Mesenchymal stem cell (in vitro differentiated cells and primary cell): ENCODE measurements at regions not wholly inside any gene's neighbourhood (a gene's known extent, or its start where the extent isn't known, plus 50 kb on each side); places are given as distances from the start of the nearest gene placed in this dataset.
A peak's percentile ranks its signal among the peaks of the same experiment; 100 is the strongest.

ENCODE experiments used
- DNase-seq: peaks from one replicate; pipeline ENCODE4 v3.0.0-alpha.2; 2013
- H2AFZ ChIP-seq: one replicate; pipeline ENCODE4 v1.6.1; 2013; ENCODE audit warnings: low read depth, mild to moderate bottlenecking, control low read depth, inconsistent platforms, low read length, moderate library complexity
- H2AK5ac ChIP-seq: 2 replicates; pipeline ENCODE4 v1.6.1; 2013; ENCODE audit warnings: low read length, moderate library complexity, mild to moderate bottlenecking, inconsistent platforms; ENCODE audit not compliant: severe bottlenecking
- H2BK120ac ChIP-seq: one replicate; pipeline ENCODE4 v1.6.1; 2013; ENCODE audit warnings: low read depth, mild to moderate bottlenecking, inconsistent platforms, low read length, moderate library complexity
- H2BK12ac ChIP-seq, 2 experiments: one replicate each; pipeline ENCODE4 v1.6.1; 2013; ENCODE audit warnings: inconsistent platforms in 2 of 2, low read length in 2 of 2, mild to moderate bottlenecking in 2 of 2, moderate library complexity in 2 of 2, control low read depth in 1 of 2
- H2BK15ac ChIP-seq: one replicate; pipeline ENCODE4 v1.6.1; 2013; ENCODE audit warnings: mild to moderate bottlenecking, low read depth, inconsistent platforms; ENCODE audit not compliant: poor library complexity, severe bottlenecking
- H2BK5ac ChIP-seq: 2 replicates; pipeline ENCODE4 v1.6.1; 2013; ENCODE audit warnings: low read depth, mild to moderate bottlenecking, low read length, control low read depth, inconsistent platforms; ENCODE audit not compliant: poor library complexity, severe bottlenecking
- H3K14ac ChIP-seq, 2 experiments: one replicate each; pipeline ENCODE4 v1.6.1; 2013; ENCODE audit warnings: inconsistent platforms in 2 of 2, low read length in 2 of 2, control low read depth in 1 of 2, mild to moderate bottlenecking in 1 of 2, moderate library complexity in 1 of 2
- H3K18ac ChIP-seq, 2 experiments: one replicate each; pipeline ENCODE4 v1.6.1; 2013; ENCODE audit warnings: inconsistent platforms in 2 of 2, low read length in 2 of 2, control low read depth in 1 of 2, low read depth in 1 of 2, mild to moderate bottlenecking in 1 of 2
- H3K23ac ChIP-seq, 2 experiments: one replicate each; pipeline ENCODE4 v1.6.1; 2013; ENCODE audit warnings: inconsistent platforms in 2 of 2, low read length in 2 of 2, mild to moderate bottlenecking in 2 of 2, moderate library complexity in 2 of 2, control low read depth in 1 of 2
- H3K27ac ChIP-seq: 2 replicates; pipeline ENCODE4 v1.5.1; 2013; ENCODE audit warnings: mild to moderate bottlenecking, moderate library complexity, low read length, control low read depth, inconsistent platforms; ENCODE audit not compliant: poor library complexity, severe bottlenecking
- H3K27me3 ChIP-seq, 2 experiments: 2 replicates each; pipeline versions ENCODE4 v1.6.1 to v1.7.0; 2013; ENCODE audit warnings: low read length in 2 of 2, mild to moderate bottlenecking in 2 of 2, moderate library complexity in 2 of 2, control low read depth in 1 of 2, inconsistent platforms in 1 of 2; ENCODE audit not compliant: control insufficient read depth in 1 of 2, insufficient read depth in 1 of 2
- H3K36me3 ChIP-seq, 2 experiments: 2 replicates each; pipeline versions ENCODE4 v1.6.1 to v1.7.0; 2013; ENCODE audit warnings: low read length in 2 of 2, control low read depth in 1 of 2, inconsistent platforms in 1 of 2, low read depth in 1 of 2, mild to moderate bottlenecking in 1 of 2; ENCODE audit not compliant: insufficient read depth in 2 of 2, control insufficient read depth in 1 of 2
- H3K4ac ChIP-seq, 2 experiments: one replicate each; pipeline ENCODE4 v1.6.1; 2013; ENCODE audit warnings: inconsistent platforms in 2 of 2, low read length in 2 of 2, mild to moderate bottlenecking in 2 of 2, moderate library complexity in 2 of 2, control low read depth in 1 of 2, low read depth in 1 of 2
- H3K4me1 ChIP-seq: 2 replicates; pipeline ENCODE4 v1.6.1; 2013; ENCODE audit warnings: low read depth, low read length, control low read depth; ENCODE audit not compliant: control insufficient read depth, insufficient read depth
- H3K4me2 ChIP-seq: 2 replicates; pipeline ENCODE4 v1.6.1; 2013; ENCODE audit warnings: low read length, mild to moderate bottlenecking, inconsistent platforms; ENCODE audit not compliant: poor library complexity, severe bottlenecking
- H3K4me3 ChIP-seq, 2 experiments: 2 replicates each; pipeline versions ENCODE4 v1.5.1 to v1.7.0; 2013; ENCODE audit warnings: low read length in 2 of 2, mild to moderate bottlenecking in 2 of 2, control low read depth in 1 of 2, low read depth in 1 of 2; ENCODE audit not compliant: insufficient read depth in 1 of 2
- H3K79me1 ChIP-seq: replicated peaks from 2 replicates; pipeline ENCODE4 v1.6.1; 2013; ENCODE audit warnings: mild to moderate bottlenecking, control low read depth, low read length, inconsistent platforms; ENCODE audit not compliant: poor library complexity, severe bottlenecking
- H3K9ac ChIP-seq: 2 replicates; pipeline ENCODE4 v1.7.0; 2013; ENCODE audit warnings: mild to moderate bottlenecking, low read length, moderate library complexity
- H3K9me3 ChIP-seq: 2 replicates; pipeline ENCODE4 v1.7.0; 2013; ENCODE audit warnings: mild to moderate bottlenecking, low read length; ENCODE audit not compliant: control insufficient read depth
- H4K8ac ChIP-seq: one replicate; pipeline ENCODE4 v1.6.1; 2013; ENCODE audit warnings: inconsistent platforms, mild to moderate bottlenecking, low read length, moderate library complexity
- H4K91ac ChIP-seq: one replicate; pipeline ENCODE4 v1.6.1; 2013; ENCODE audit warnings: mild to moderate bottlenecking, low read length, inconsistent platforms
- WGBS: methylation state at CpG from one replicate; pipeline ENCODE4 v1.1.7; 2013; ENCODE audit warnings: mixed read lengths; 5-methylcytosine and 5-hydroxymethylcytosine counted together

DNA sequence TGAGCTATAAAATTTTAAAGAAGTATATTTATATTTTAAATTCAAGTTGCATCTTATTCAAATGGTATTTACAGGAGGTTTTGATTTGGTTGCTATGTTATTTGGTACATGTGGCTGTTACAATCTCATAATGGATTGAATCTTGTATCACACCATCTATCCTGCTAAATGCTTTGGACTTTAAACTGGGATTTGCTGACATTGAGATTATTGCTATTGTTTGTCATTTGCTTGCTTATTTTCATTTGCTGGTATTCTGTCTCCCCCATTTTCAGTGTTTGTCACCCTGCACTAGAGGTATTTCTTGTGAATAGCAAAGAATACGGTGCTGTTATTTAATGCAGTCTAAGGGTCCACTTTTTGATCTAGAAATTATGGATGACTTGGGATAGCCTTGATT lies 171.1 kb downstream of the SH2D4B start:
- Histone ChIP-seq H3K4me1 (no peaks in the 10 kb centered on the region), H3K9ac (no peak overlapping the region), H2BK12ac (no peak overlapping the region), H2BK120ac (no peak overlapping the region), H3K9me3 (no peaks in the 10 kb centered on the region), H3K23ac (no peak overlapping the region), H3K18ac (no peak overlapping the region), H3K27me3 (peaks cover 0 to 6% of the 10 kb centered on the region in 2 experiments), H2BK5ac (no peak overlapping the region), H3K36me3 (no peaks in the 10 kb centered on the region), H4K8ac (no peak overlapping the region), H2AK5ac (no peak overlapping the region), H2AFZ (no peak overlapping the region), H2BK15ac (no peak overlapping the region), H3K4ac (no peak overlapping the region), H3K79me1 (no peaks in the 10 kb centered on the region), H3K27ac (no peak overlapping the region), H3K14ac (no peak overlapping the region), H4K91ac (no peak overlapping the region), H3K4me2 (no peak overlapping the region), H3K4me3 (no peak overlapping the region)
- no peak for DNase-seq
- WGBS, result no CpG with 5 or more reads among the region's 1 CpG

DNA sequence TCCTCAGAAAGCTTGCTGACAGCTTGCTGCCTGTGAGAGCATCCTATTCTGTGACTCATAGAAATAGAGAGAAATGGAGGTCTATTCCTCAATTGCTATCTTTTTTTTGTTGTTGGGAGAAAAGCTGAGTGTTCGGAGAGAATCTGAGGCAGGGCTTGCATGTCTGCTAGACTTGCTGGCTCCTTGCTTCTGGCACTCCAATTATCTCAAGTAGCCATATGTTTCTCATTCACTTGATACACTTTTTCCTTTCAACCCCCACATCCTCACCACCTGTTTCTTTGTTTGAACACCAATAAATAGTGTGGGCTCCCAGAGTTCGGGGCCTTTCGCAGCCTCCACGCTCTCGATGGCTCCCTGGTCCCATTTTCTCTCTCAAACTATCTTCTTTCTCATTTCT lies 172.2 kb downstream of the SH2D4B start:
- Histone ChIP-seq H3K27me3 (peaks cover 0 to 13% of the 10 kb centered on the region in 2 experiments), H2BK15ac (no peak overlapping the region), H3K14ac (no peak overlapping the region), H3K79me1 (no peaks in the 10 kb centered on the region), H3K9ac (no peak overlapping the region), H3K36me3 (no peaks in the 10 kb centered on the region), H3K18ac (no peak overlapping the region), H2AK5ac (no peak overlapping the region), H2AFZ (no peak overlapping the region), H3K4me3 (no peak overlapping the region), H3K4ac (no peak overlapping the region), H2BK120ac (no peak overlapping the region), H4K91ac (no peak overlapping the region), H2BK5ac (no peak overlapping the region), H3K23ac (no peak overlapping the region), H3K4me1 (no peaks in the 10 kb centered on the region), H2BK12ac (no peak overlapping the region), H3K4me2 (no peak overlapping the region), H3K9me3 (no peaks in the 10 kb centered on the region), H3K27ac (no peak overlapping the region), H4K8ac (no peak overlapping the region)
- WGBS, result 88% methylated on average over 5 of the region's 5 CpGs
- DNase-seq, result no peak

DNA sequence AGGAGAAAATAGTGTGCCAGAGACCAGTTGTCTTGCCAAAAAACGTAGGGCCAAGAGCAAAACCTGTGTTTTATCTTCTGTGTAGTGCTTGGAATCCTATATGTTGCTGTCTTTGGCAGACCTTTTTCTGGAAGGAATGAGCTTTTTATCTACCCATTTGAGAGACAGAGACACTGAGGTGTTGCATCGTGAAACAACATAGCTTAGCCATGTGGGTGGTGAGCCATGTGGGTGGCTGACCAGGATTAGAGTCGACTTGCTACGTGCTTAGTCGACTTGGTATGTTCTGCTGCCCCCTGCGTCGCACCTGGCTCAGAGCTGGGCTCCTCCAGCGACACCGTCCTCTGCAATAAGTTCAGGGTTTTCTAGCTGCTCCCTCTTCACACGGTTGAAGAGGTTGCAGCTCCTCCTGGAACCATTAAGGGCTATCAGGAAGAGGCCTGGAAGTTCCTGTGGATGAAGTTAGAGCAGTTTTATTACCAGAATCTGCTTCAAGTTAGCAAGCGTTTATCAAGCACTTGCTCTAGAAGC lies 175.8 kb downstream of the SH2D4B start:
- WGBS, result 70% methylated on average over 11 of the region's 11 CpGs
- Histone ChIP-seq H3K23ac (no peak overlapping the region), H4K8ac (no peak overlapping the region), H4K91ac (no peak overlapping the region), H2AFZ (no peak overlapping the region), H2BK120ac (no peak overlapping the region), H3K9me3 (no peaks in the 10 kb centered on the region), H3K27ac (no peak overlapping the region), H3K79me1 (no peaks in the 10 kb centered on the region), H3K4me2 (no peak overlapping the region), H3K14ac (no peak overlapping the region), H2AK5ac (no peak overlapping the region), H3K18ac (peak overlapping the region in 1 of 2 experiments; percentile 5), H3K36me3 (no peaks in the 10 kb centered on the region), H3K27me3 (peaks cover 0 to 13% of the 10 kb centered on the region in 2 experiments), H3K4me1 (no peaks in the 10 kb centered on the region), H3K9ac (no peak overlapping the region), H2BK12ac (no peak overlapping the region), H2BK5ac (no peak overlapping the region), H3K4ac (no peak overlapping the region), H2BK15ac (no peak overlapping the region), H3K4me3 (no peak overlapping the region)
- no peak for DNase-seq

DNA sequence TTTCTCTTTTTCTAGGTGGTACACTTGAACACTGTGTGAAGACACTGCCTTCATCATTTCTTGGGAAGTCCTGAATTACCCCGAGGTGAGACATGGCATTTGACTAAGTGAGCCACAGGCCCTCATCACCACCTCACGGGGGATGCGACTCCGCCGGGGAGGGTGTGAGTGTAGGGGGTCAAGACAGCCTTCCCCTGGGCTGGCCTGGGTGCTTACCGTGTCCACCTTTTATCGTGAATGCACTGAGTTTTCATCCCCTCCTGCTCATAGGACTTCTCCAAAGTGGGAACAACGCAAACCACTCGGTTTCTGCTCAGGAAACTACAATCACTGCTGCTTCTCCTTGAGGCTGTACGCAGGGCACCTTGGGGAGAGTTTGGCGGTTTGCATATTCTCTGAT lies 176.9 kb downstream of the SH2D4B start:
- Histone ChIP-seq H3K79me1 (no peaks in the 10 kb centered on the region), H3K14ac (no peak overlapping the region), H2BK120ac (no peak overlapping the region), H3K27me3 (peaks cover 0 to 13% of the 10 kb centered on the region in 2 experiments), H2BK15ac (no peak overlapping the region), H2AFZ (no peak overlapping the region), H3K9me3 (no peaks in the 10 kb centered on the region), H3K4me1 (no peaks in the 10 kb centered on the region), H3K23ac (no peak overlapping the region), H2AK5ac (no peak overlapping the region), H3K27ac (no peak overlapping the region), H3K4ac (no peak overlapping the region), H4K91ac (no peak overlapping the region), H2BK12ac (no peak overlapping the region), H3K4me3 (no peak overlapping the region), H2BK5ac (no peak overlapping the region), H3K4me2 (no peak overlapping the region), H3K18ac (no peak overlapping the region), H3K9ac (no peak overlapping the region), H3K36me3 (no peaks in the 10 kb centered on the region), H4K8ac (no peak overlapping the region)
- whole genome bisulfite sequencing, result 91% methylated on average over 11 of the region's 11 CpGs
- no peak for DNase-seq
